Limb (tissue), 2 donors: ENCODE measurements at regions not wholly inside any gene's neighbourhood (a gene's known extent, or its start where the extent isn't known, plus 50 kb on each side); places are given as distances from the start of the nearest gene placed in this dataset.
"Not testable (repeated sequence)": the region's sequence is repeated elsewhere in the genome, so short reads cannot be mapped to it uniquely, and the experiment has no call there.

Source experiments
- DNase-seq, 2 donors: peaks; one replicate each; pipeline ENCODE4 v3.0.0-alpha.2; 2016; ENCODE audit errors: extremely low spot score in 2 of 2

DNA sequence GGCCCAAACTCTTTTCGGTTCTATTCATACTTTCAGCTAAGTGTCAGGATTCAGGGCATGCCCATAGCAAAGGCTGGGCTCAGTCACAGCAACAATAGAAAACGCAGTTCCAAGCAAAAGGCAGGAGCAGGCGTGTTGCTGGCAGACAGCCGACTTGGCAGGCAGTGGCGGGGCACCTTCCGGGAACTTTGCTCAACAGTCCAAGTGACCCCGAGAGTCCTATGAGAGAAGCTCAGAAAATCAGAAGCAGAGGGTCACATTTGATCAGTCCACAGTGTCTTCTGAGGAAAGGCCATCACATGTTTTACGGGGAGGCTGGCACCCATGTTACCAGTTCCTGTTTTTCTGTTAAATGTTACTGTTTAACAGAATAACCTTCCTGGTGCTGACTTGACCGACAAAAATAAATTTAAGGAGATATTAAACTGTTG is 115.0 kb downstream of the DACT1 start:
- DNase-seq: peak in 1 of 2 donors; percentile 64

DNA sequence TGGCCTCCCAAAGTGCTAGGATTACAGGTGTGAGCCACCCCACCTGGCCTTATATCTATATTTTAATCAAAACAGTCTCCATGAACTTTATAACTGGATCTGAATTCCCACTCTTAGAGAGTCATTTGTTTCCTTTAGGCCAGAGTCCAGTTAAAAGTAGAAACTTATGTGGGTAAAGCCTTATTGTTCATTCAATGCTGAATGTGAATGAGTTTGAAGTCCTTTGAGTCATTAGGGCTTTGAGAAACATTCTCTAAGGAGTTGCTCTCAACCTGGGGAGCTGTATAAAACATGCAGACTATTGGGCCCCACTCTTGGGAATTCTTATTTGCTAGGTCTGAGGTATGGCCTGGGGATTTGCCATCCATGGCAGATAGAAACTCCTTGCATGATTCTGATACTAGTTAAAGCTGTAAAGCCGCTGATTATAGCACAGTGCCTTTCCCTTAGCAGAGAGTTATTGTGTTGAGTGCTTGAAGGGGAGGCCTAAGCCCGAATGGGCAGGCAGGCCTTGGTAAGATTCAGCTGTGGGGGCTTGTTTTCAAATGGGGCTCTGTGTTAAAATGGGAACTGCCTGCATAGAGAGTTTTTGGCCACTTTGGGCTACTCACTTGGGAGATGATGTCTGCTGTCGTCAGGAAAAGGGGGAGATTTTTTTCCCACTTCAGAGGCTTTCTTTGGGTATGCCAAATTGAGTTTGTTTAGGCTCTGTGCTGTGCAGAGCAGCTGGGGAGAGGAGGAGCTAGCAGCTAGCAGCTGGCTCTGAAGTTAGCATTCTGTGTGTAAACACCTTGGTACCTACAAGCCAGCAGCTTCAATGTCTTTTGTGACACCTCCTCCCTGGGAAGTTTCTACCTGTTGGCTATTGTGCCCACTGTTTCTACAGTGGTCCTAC is 117.5 kb downstream of the DACT1 start:
- DNase-seq: no peak

DNA sequence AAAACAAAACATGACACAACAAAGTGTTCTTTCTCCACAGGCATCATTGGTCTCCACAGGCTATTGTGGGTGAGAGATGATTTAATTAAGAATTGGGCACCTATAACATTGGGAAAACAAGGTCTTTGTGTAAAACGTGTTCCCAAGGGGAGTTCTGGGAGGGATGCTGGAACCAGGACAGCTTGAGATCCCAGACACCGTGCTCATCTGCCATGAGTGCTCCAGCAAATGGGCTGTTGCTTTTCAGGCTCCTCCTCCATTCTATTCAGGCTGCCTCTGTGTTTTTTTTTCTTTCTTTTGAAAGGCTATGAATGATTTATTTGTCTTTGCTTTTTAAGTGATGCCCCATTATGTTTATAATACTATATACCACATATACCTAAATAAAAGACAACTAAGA is 122.4 kb downstream of the DACT1 start:
- DNase-seq: no peak

DNA sequence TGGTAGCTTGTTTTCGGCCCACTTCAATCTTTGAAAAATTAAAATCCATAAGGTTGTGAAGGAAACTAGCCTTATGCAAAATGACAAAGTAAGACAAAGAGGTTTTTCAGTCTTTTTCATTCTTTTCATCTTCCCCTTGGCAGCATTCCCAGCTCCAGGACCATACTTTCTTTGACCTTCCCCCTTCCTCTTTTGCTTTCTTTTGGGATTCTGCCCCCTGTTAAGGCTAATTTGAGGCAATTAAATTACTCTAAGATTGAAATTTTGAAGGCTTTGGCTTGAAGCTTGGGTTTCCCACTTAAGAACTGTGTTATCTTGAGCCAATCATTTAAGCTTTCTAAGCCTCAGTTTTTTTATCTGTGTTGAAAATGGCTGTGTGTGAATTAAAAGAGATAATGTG is 124.9 kb downstream of the DACT1 start:
- DNase-seq: no peak

DNA sequence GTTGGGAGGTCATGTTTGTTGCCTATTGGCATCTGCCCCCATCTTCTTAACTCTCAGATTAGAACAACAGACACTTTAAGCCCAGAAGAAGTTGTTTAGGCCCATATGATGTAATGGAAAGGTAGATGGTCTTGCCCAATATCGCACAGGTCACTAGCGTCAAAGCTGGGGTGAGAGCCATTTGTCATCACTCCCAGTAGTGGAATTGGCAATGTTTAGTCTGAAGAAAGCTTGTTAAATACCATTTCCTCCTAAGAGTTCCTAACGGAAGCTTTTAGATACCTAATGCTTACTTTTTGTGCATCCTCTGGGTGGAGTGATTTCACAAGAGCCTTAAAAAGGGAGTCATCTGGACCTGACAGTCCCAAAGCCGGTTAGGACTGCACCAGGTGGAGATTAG is 125.4 kb downstream of the DACT1 start:
- DNase-seq: no peak

DNA sequence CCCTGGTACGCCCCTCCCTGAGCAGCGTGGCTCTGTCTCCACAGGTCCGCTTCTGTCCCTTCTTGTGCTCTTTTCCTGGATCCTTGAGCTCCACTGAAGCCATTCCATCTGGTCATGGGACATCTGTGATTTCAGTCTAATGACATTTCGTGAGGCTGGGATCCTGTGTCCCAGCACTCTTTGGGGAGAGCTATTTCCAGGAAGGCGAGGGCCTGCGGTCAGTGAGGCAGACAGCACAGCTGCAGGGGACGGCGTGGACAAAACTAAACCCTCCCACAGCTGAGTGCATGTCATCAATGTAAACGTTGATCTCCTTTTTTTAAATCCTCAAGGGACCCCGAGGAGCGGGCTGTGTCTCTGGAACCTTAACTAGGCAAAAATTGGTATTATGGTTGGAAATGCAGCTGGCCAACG is 127.7 kb downstream of the DACT1 start:
- DNase-seq: peak; percentile 51 to 60

DNA sequence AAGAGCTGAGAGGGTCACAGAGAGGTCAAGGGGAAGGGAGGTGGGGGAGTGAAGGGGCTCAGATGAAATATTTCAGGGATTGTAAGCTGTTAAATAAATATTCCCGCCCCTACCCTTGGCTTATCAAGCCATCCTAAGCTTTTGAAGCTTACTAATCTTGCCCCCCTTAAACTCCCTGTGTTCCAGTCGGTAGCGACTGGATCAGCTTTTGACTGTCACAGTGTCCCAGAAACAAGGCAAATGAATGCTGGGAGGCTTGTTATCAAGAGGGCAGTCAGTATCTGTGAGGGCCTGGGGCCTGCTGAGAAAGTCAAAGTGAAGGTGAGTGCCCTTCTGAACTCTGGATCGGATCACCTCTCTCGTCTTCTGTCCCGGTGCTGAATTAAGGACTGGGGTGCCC is 128.1 kb downstream of the DACT1 start:
- DNase-seq: no peak

DNA sequence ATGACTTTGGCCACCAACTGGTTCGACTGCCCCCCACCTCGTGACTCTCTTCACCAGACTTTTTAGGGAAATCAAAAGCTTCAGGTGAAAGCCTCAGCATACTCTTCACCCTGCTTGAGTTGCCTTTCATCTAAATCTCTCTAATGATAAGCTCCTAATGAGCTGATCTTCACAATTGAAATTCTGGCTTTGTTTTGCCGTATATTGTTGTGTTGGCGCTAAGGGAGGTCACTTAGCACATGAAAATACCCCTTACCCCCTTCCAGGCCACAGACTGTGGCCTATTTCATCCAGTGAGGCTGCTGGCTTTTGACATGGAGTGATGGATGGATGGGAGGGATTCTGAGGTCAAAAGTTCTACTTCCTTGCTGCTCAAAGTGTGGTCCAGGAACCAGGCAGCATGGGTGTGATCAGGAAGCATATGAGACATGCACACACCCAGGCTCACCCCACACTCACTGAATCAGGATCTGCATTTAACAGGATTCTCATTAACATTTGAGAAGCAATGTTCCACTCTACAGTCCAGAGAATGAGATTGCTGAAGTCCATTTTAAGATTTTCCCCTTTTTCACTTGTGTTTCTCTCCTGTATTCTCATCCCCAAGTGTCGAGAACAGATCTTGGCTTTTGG is 131.4 kb downstream of the DACT1 start:
- DNase-seq: no peak

DNA sequence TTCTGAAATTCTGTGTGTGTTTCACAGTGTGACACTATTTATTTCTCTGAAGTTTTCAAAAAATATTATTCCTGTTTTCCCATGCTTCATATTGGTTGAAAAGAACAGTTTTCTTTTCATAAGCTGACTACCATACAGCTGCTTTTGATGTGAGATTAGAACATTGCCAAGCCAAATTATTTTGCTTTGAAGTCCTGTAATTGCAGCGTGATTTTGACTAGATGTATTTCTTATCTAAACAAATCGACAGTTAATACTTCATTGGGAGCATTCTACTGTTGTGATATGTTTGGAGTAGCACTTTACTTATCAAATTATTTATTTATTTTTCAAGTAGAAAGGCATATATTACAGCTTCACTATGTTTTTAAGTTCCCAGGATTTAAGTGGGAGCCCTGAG is 132.0 kb downstream of the DACT1 start:
- DNase-seq: no peak

DNA sequence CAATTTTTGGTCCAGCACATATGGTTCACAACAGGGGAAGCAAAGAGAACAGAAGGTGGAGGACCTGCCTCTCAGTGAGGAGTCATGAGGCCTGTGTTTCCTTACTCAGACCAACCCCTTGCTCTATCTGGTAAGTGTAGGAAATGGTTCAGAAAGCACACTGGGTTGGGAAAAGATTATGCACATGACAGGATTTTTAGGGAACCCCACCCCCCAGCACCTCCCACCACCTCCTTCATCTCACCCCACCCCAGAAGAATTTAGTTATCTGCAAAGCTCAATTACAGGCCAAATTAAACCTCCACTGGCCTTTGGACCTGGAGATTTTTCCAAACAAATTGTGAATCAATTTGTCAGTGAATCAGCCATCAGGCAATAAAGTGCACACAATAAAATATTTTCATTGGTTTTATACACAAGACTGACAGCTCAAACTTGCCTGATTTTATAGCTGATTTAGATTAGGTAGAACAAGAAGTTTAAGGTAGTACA is 132.8 kb downstream of the DACT1 start:
- no peak for DNase-seq

DNA sequence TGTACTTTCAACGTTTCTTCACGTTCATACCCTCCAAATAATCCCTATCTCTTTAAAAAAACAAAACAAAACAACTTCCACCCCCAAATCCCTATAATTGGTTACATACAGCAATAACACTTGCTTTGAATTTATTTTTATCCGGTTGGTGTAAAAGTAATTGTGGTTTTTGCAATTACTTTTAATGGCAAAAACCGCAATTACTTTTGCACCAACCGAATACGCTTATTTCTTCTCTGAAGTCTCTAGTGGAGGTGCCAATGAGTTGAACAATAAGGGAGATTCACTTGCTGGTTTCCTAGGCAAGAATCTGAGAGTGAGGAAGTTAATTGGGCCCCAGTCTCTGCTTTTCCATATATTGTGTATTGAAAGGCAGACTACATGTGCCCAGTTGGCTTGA is 133.3 kb downstream of the DACT1 start:
- no peak for DNase-seq

DNA sequence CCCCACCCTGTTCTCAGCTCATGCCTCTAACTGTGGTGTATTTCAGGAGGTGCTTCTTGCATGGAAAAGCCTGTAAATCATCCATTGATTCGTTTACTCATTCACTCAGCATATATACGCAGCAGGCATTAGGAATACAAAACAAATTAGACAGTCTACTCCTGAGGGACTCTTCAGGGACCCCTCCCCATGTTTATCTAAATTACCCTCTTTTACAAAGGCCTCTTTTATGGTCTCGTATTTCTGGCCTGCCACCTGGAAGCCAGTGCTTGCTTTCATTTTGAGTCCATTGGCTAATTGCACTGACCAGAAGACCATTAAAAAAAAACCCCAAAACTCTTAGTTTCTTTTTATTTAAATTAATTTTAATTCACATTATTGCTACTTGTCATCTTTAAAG is 134.4 kb downstream of the DACT1 start:
- no peak for DNase-seq

DNA sequence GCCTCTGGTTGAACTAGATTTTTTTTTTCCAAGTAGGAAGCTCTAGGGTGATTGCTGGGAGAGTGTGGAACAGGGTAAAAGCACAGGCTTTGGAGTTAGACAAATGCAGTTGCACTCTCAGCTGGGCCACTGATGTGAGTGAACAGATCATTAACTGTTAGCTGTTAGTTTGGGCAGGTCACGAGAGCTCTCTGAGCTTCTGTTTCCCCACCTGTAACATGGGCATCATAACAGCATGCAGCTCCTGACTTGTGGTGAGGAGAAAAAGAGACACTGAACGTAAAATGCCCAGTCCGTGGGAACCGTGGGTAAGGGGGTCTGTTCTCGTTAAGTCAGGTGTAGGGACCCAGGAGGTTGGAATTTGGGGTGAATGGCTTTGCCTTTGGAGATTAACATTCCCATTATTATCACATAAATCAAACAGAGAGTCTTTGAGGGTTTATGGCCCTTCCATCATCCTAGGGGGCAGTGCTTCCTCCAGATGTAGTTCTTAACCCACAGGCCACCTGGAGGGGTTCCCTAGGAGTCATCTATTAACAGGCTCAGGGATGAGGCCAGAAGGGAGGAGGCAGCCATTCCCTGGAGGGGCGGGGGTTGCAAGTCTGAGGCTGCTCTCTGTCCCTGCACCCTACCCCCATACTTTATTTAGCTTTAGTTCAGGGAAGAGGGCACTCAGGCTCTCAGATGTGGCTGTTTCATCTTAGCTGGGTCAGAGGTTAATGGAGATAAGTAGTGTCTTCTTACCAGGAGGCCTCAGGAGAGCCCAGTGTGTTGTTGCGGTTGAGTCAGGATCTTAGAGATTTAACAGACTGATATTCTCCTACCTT is 135.2 kb downstream of the DACT1 start:
- DNase-seq: no peak

DNA sequence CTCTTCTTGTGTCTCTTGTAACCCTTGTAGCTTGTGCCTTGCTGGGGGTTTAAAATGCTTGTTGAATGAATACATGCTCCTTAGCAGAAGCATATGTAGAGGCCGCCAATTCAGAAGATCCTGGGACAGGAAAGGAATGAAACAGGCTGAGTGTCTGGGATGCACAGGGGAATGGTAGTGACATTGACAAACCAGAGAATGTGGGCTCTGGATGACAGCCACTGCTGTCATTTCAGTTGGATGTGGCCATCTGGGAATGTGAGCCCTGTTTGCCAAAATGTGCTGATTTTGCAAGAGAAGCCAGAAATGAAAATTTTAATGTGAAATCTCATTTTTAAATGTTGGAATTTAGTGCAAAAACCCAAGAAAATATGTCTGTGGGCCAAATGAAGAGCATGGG is 136.8 kb downstream of the DACT1 start:
- no peak for DNase-seq

DNA sequence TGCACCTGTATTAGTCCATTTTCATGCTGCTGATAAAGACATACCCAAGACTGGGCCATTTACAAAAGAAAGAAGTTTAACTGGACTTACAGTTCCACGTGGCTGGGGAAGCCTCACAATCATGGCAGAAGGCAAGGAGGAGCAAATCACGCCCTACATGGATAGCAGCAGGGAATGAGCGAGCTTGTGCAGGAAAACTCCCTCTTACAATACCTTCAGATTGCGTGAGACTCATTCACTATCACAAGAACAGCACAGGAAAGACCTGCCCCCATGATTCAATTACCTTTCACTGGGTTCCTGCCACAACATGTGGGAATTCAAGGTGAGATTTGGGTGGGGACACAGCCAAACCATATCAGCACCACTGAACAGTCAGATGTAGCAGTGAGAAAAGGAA is 137.4 kb downstream of the DACT1 start:
- DNase-seq: not testable (repeated sequence)

DNA sequence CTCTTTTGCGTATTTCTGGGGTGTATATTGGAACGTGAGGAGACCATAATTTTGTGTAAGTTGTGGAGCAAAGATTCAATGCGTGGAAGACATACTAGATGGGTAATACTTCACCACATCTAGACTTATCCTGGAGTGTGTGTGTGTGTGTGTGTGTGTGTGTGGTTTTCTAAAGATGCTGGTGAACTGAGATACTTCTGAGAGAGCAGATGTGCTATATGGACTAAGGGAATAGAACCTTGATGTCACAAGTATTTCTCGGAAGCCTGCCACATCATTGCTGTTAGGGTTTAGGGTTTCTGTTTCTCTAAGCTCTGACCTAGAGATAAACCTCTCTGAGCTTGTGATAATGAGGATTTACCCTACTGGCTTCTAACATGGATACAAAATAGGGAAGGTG is 138.8 kb downstream of the DACT1 start:
- no peak for DNase-seq

DNA sequence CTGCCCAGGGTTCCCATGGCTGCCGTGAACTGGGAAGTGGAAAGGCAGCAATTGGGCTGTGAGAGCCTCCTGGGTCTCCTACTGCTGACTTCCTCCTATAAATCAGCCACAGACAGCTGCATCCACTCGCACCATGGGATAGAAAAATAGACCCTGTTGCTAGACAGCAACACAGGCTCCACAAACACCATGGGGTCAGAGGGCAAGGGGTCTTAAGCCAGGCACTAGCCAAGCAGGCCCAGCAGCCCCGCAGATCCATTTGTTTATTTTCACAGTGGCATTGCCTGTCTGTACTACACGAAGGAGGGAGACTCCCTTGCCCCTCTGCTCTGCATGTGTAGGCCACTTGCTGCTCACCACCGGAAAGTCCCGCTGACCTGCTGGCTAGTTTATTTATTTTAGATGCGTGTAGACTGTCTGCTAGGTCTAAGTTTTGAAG is 139.8 kb downstream of the DACT1 start:
- no peak for DNase-seq

DNA sequence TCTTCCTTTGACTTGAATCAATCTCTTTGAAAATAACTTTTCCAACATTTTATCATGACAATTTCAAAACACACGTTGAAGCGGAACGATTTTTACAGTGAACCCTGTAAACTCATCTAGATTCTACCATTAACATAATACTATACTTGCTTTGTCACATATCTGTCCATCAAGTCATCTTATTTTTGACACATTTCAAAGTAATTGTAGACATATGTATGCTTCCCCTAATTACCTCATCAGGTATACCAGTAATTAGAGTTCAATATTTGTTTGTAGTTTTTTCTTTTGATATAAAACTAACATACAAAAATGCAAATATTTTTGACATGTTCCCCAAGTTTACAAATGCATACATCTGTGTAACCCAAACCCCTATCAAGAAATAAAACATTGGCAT is 140.4 kb downstream of the DACT1 start:
- DNase-seq: no peak

DNA sequence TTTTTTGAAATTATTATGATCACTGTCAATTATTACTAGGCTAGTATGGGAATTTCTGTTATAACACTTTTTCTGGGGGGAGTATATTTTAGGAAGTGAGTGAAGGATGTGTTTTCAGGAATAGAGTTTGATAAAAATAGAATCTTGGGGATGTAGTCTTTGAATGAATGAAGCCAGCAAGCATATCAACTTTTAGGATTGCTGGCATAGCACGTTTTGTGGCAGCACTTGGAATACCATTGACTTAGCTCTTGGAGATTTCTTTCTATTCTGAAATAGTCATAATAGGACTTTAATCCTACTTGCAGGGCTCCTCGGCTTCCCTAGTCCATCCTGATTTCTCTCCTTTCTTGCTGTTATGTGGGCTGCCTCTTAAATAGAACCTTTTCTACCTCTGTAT is 141.6 kb downstream of the DACT1 start:
- DNase-seq: no peak

DNA sequence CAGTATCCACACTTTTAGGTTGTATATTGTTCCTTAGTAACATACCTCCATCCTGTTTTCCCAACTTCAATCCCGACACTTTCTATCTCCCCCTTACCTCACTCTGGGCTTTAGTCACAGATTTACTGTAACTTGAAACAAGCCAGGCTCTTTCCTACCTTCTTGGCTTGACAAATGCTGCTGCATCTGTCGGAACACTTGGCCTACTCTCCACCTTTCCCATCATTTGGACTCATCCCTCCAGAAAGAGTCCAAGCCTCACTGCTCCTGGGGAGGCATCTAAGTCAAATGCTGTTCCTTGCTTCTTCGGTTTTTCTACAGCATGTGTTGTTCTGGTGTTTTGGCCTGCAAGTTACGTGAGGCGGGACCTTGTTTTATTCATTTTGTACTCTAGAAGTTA is 142.4 kb downstream of the DACT1 start:
- DNase-seq: no peak

DNA sequence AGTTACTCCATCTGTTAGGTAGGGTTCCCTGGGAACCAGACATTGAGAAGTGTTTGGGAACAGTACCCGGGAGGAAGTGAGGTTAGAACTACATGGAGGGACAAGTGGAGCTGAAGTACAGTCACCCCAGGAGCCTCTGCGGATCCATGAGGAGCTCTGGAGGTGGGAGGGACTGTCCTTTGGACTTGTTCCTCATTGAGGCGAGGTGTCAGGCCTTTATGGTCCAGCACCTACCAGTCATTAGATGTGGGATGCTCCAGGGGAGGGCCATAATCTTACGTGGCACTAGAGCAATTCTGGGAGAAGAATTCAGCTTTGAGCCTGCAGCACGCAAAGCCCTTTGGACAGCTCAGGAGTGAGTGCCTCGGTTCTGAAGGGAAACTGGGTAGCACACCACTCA is 142.8 kb downstream of the DACT1 start:
- no peak for DNase-seq

DNA sequence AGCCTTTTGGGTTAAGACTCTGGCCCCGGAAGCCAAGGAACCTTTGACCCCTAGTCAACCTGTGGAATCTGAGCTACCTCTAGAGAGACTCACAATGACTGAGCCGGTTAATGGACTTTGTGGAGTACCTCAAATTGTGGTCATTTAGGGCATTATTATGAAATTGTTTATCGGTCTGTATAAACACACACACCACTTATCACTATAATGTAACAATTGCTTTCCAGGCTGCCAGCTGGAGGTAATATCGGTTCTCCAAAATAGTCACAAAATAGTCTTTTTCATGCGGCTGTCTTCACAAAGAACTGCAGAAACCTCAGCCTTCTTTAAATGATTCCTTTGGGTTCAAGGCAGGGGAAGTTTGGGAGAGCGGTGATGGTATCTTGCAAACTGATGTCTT is 144.2 kb downstream of the DACT1 start:
- DNase-seq: no peak
